WTC11 (cell line): ENCODE measurements at regions not wholly inside any gene's neighbourhood (a gene's known extent, or its start where the extent isn't known, plus 50 kb on each side); places are given as distances from the start of the nearest gene placed in this dataset.

Experiments
- ATAC-seq: fragments of 200-7000 bp; cut with Tn5 transposase; 2 replicates; pipeline ENCODE4 v1.10.0; 2021; ENCODE audit warnings: mild to moderate bottlenecking, moderate library complexity
- CTCF ChIA-PET: fragments of 300-600 bp; sonication (Branson Sonifier 250); formaldehyde crosslinking; loops from one replicate; lab custom pipeline; 2021; ENCODE audit warnings: antibody characterized with exemption; lab: Charles Lee
- POLR2A ChIA-PET: fragments of 350-600 bp; sonication (Branson Sonifier 250); formaldehyde crosslinking; loops from one replicate; lab custom pipeline; 2021; ENCODE audit warnings: antibody characterized with exemption; lab: Charles Lee
- DNase-seq: peaks from one replicate; pipeline ENCODE4 v3.0.0; 2021; ENCODE audit warnings: low spot score
- H3K27ac Mint-ChIP-seq: 2 replicates; pipeline ENCODE4 v1.8.0; 2021; ENCODE audit warnings: mixed read lengths
- H3K27me3 Mint-ChIP-seq: 2 replicates; pipeline ENCODE4 v1.8.0; 2021; ENCODE audit warnings: low read depth, mild to moderate bottlenecking, moderate library complexity, mixed read lengths
- H3K36me3 Mint-ChIP-seq: 2 replicates; pipeline ENCODE4 v1.8.0; 2021; ENCODE audit warnings: mixed read lengths
- H3K4me1 Mint-ChIP-seq: 2 replicates; pipeline ENCODE4 v1.8.0; 2022; ENCODE audit warnings: mixed read lengths
- H3K4me3 Mint-ChIP-seq: 2 replicates; pipeline ENCODE4 v1.8.0; 2021; ENCODE audit warnings: mild to moderate bottlenecking, moderate library complexity, mixed read lengths
- H3K9me3 Mint-ChIP-seq: 2 replicates; pipeline ENCODE4 v1.8.0; 2021; ENCODE audit warnings: mixed read lengths
- ATF3 ChIP-seq: sonication (generic); formaldehyde crosslinking; conservative IDR thresholded peaks from 2 replicates; pipeline ENCODE4 v1.8.1; 2022; ENCODE audit warnings: mild to moderate bottlenecking, missing genetic modification reagents
- CBFB ChIP-seq: sonication (generic); formaldehyde crosslinking; IDR thresholded peaks from 2 replicates; pipeline ENCODE4 v1.8.1; 2022; ENCODE audit warnings: mild to moderate bottlenecking, low read depth, missing genetic modification reagents
- CREB1 ChIP-seq: sonication (generic); formaldehyde crosslinking; IDR thresholded peaks from 2 replicates; pipeline ENCODE4 v1.8.0; 2023; ENCODE audit warnings: mild to moderate bottlenecking, missing genetic modification reagents
- ERG ChIP-seq: fragments of 250-450 bp; sonication (Bioruptor Pico); IDR thresholded peaks from 2 replicates; pipeline ENCODE4 v1.8.0; 2021; ENCODE audit warnings: mild to moderate bottlenecking
- ESRRA ChIP-seq: sonication (generic); formaldehyde crosslinking; IDR thresholded peaks from 2 replicates; pipeline ENCODE4 v1.8.1; 2022; ENCODE audit warnings: mild to moderate bottlenecking, missing genetic modification reagents, borderline replicate concordance
- FOXP1 ChIP-seq: sonication (generic); formaldehyde crosslinking; IDR thresholded peaks from 2 replicates; pipeline ENCODE4 v1.8.0; 2022; ENCODE audit warnings: missing genetic modification reagents, mild to moderate bottlenecking, moderate library complexity, borderline replicate concordance
- GABPB1 ChIP-seq: sonication (generic); formaldehyde crosslinking; IDR thresholded peaks from 2 replicates; pipeline ENCODE4 v1.8.1; 2023; ENCODE audit warnings: mild to moderate bottlenecking, missing genetic modification reagents
- GRHL2 ChIP-seq: fragments of 250-450 bp; sonication (Bioruptor Pico); IDR thresholded peaks from 2 replicates; pipeline ENCODE4 v1.8.0; 2022; ENCODE audit warnings: mild to moderate bottlenecking, moderate library complexity; ENCODE audit not compliant: insufficient replicate concordance, severe bottlenecking
- HMGXB4 ChIP-seq: sonication (generic); formaldehyde crosslinking; IDR thresholded peaks from 2 replicates; pipeline ENCODE4 v1.8.1; 2023; ENCODE audit warnings: mild to moderate bottlenecking, moderate library complexity, missing genetic modification reagents
- PRDM15 ChIP-seq: sonication (generic); formaldehyde crosslinking; IDR thresholded peaks from 2 replicates; pipeline ENCODE4 v1.8.0; 2022; ENCODE audit warnings: missing genetic modification reagents
- ZNF232 ChIP-seq: sonication (generic); formaldehyde crosslinking; IDR thresholded peaks from 2 replicates; pipeline ENCODE4 v1.8.0; 2022; ENCODE audit warnings: mild to moderate bottlenecking, missing genetic modification reagents
- ZNF281 ChIP-seq: sonication (generic); formaldehyde crosslinking; IDR thresholded peaks from 2 replicates; pipeline ENCODE4 v1.8.0; 2023; ENCODE audit warnings: mild to moderate bottlenecking, missing genetic modification reagents
- ZNF425 ChIP-seq: fragments of 250-450 bp; sonication (Bioruptor Pico); conservative IDR thresholded peaks from 2 replicates; pipeline ENCODE4 v1.9.0; 2021; ENCODE audit warnings: mild to moderate bottlenecking
- ZNF532 ChIP-seq: fragments of 250-450 bp; sonication (Bioruptor Pico); IDR thresholded peaks from 2 replicates; pipeline ENCODE4 v1.9.0; 2021; ENCODE audit warnings: mild to moderate bottlenecking, borderline replicate concordance

- TF ChIP-seq ZNF532 (no peak), GRHL2 (CRISPR knock-in tag) (no peak), ERG (CRISPR knock-in tag) (no peak), ZNF425 (CRISPR knock-in tag) (no peak), PRDM15 (CRISPR knock-in tag) (no peak), CBFB (CRISPR knock-in tag) (no peak), ZNF281 (CRISPR knock-in tag) (no peak), ATF3 (CRISPR knock-in tag) (no peak), GABPB1 (no peak)
Measured at GRCh38 chr7:12814828-12815227, 127.4 kb downstream of the ARL4A start (continued).

- Mint-ChIP-seq H3K27me3 (no peaks in the 10 kb centered on the region), H3K36me3 (peaks cover 6% of the 10 kb centered on the region; the same call in 1 of the 2 replicates), H3K9me3 (peaks cover 10% of the 10 kb centered on the region), H3K4me3 (no peak overlapping the region), H3K27ac (no peak overlapping the region), H3K4me1 (peaks cover 35% of the 10 kb centered on the region)
- ATAC-seq (no peak), DNase-seq (no peak)
- ChIA-PET POLR2A (no interaction called here), CTCF (interaction anchor here (2.0 kb wide), 1 partner anchor 129 kb away, joined by 8 read pairs; the partner anchor contains the start of gene ARL4A)
- no peak for TF ChIP-seq ZNF281 (CRISPR knock-in tag)
- no peak for TF ChIP-seq CREB1 (CRISPR knock-in tag)
- TF ChIP-seq GRHL2 (CRISPR knock-in tag) = no peak
- TF ChIP-seq FOXP1 = no peak
- no peak for TF ChIP-seq ZNF232 (CRISPR knock-in tag)
- TF ChIP-seq ESRRA = no peak
- no peak for TF ChIP-seq HMGXB4 (CRISPR knock-in tag)
Measured at GRCh38 chr7:12815426-12815825, 128.0 kb downstream of the ARL4A start.
